Right atrium auricular region (tissue), 2 donors: ENCODE measurements at regions not wholly inside any gene's neighbourhood (a gene's known extent, or its start where the extent isn't known, plus 50 kb on each side); places are given as distances from the start of the nearest gene placed in this dataset.

Experiments
- DNase-seq: peaks from one replicate; pipeline ENCODE4 v3.0.0-alpha.2; 2019; ENCODE audit warnings: low spot score
- H3K27ac ChIP-seq, 2 donors: fragments of 200-600 bp; sonication (generic); 1 replicate in 1 of 2; 2 replicates in 1 of 2; pipeline ENCODE4 v1.5.1; 2016 to 2019
- H3K27me3 ChIP-seq, 2 donors: fragments of 200-600 bp; sonication (generic); one replicate each; pipeline versions ENCODE4 v1.5.1 to v1.6.0; 2017 to 2019
- H3K36me3 ChIP-seq: fragments of 200-600 bp; sonication (generic); one replicate; pipeline ENCODE4 v1.5.1; 2016
- H3K4me1 ChIP-seq, 2 donors: fragments of 200-600 bp; sonication (generic); one replicate each; pipeline versions ENCODE4 v1.5.1 to v1.6.0; 2017 to 2019
- H3K4me3 ChIP-seq, 2 donors: fragments of 200-600 bp; sonication (generic); 1 replicate in 1 of 2; 2 replicates in 1 of 2; pipeline ENCODE4 v1.5.1; 2017 to 2019; ENCODE audit warnings: mild to moderate bottlenecking in 1 of 2, moderate library complexity in 1 of 2
- H3K9me3 ChIP-seq, 2 donors: fragments of 200-600 bp; sonication (generic); one replicate each; pipeline ENCODE4 v1.5.1; 2019
- CTCF ChIP-seq, 2 donors: fragments of 200-600 bp; sonication (generic); IDR thresholded peaks; one replicate each; pipeline ENCODE4 v1.5.1; 2019; ENCODE audit warnings: antibody characterized with exemption in 2 of 2

DNA sequence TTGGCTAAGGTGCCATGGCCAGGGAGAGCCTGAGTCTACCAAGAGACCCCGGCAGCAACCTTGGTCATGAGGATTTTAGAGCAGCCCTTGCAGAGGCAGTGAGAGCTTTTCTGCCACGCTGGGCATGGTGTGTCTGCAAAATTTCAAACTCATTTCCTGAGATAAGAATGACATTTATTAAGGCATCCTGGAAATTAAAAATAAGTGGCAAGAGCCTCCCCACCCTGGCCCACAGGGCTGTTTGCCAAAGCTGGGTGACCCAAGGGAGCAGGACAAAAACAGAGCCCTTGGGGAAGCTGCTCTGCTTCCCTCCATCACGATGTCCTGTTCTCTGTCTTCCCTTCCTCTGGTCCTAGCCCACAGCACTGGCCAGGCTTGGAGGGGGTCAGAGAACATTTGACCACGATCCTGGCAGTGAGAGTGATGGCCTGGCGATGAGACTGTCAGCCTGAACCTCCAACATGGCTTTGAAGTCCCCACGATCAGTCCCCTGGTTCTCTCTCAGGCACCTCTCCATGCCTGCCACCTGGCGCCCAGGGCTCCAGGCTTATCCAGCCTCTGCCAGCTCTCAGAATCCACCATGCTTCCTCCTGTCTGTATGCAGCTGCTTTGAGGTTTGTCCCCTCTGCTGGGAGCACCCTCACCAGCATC, 68.9 kb upstream of the RMDN2 start:
- TF ChIP-seq CTCF (IDR thresholded peaks at IDR 0.05), result no peak
- no peak overlapping the region for H3K4me3 ChIP-seq
- H3K4me1 ChIP-seq, result peaks cover 2 to 47% of the 10 kb centered on the region in 2 donors
- peaks cover 0 to 8% of the 10 kb centered on the region in 2 donors for H3K9me3 ChIP-seq
- no peaks in the 10 kb centered on the region for H3K27me3 ChIP-seq
- no peak for DNase-seq
- H3K27ac ChIP-seq, result peak overlapping the region; percentile 52 to 70
- H3K36me3 ChIP-seq, result no peaks in the 10 kb centered on the region

DNA sequence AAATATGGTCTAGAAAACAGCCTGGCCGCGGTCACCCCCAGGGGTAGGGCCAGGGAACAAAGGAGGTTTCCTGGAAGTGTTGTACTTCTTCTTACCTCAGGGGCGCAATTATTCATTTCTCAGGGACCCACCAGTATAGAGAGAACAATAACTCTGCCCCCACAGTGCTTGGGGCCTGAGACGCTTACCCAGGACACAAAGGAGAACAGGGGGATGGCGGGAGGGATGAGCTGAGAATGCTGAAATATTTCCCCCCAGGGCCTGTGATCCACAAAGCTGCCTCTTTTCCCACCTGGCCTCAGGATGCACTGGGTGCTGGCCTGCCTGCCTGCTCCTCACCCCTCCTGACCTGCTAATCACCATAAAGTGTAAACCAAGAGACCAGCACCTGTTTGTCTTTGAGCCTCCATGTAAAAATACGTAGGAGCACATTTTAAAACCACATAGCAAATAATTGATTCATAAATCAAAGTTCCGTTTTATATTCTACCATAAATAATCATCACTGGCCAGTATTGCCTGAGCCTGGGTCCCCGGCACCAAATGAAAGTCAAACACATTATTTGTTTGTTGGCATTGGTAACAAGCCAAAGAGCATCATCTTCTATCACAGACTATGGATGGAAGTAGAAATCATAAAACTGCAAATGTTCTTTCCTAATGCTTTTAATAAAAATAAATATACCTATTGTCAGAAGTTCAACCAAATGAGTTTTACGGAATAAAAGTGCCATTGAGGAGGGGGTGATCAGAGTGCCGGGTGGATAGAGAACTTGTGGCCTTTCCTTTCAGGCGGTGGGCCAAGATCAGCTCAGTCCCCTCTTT, 67.3 kb upstream of the RMDN2 start:
- DNase-seq, result no peak
- Histone ChIP-seq H3K9me3 (peaks cover 0 to 8% of the 10 kb centered on the region in 2 donors), H3K36me3 (no peaks in the 10 kb centered on the region), H3K4me3 (no peak overlapping the region), H3K4me1 (peaks cover 2 to 43% of the 10 kb centered on the region in 2 donors), H3K27me3 (no peaks in the 10 kb centered on the region), H3K27ac (peak overlapping the region; percentile 24 to 63)
- TF ChIP-seq CTCF (IDR thresholded peaks at IDR 0.05), result no peak

- DNase-seq, result no peak
- Histone ChIP-seq H3K36me3 (no peaks in the 10 kb centered on the region), H3K4me3 (no peak overlapping the region), H3K27ac (peak overlapping the region; percentile 0 to 63), H3K27me3 (no peaks in the 10 kb centered on the region), H3K9me3 (peaks cover 0 to 8% of the 10 kb centered on the region in 2 donors), H3K4me1 (peaks cover 2 to 43% of the 10 kb centered on the region in 2 donors)
- TF ChIP-seq CTCF (IDR thresholded peaks at IDR 0.05), result no peak
These were observed 66.7 kb upstream of the RMDN2 start for GRCh38 chr2:37858400-37858711.

GRCh38 chr2:37858725-37859267, 66.3 kb upstream of the RMDN2 start:
- no peak for DNase-seq
- H3K4me1 ChIP-seq, result peaks cover 2 to 43% of the 10 kb centered on the region in 2 donors
- H3K27ac ChIP-seq, result peak overlapping the region; percentile 0 to 63
- peaks cover 0 to 8% of the 10 kb centered on the region in 2 donors for H3K9me3 ChIP-seq
- no peak overlapping the region for H3K4me3 ChIP-seq
- no peak for TF ChIP-seq CTCF (IDR thresholded peaks at IDR 0.05)
- no peaks in the 10 kb centered on the region for H3K27me3 ChIP-seq
- no peaks in the 10 kb centered on the region for H3K36me3 ChIP-seq

DNA sequence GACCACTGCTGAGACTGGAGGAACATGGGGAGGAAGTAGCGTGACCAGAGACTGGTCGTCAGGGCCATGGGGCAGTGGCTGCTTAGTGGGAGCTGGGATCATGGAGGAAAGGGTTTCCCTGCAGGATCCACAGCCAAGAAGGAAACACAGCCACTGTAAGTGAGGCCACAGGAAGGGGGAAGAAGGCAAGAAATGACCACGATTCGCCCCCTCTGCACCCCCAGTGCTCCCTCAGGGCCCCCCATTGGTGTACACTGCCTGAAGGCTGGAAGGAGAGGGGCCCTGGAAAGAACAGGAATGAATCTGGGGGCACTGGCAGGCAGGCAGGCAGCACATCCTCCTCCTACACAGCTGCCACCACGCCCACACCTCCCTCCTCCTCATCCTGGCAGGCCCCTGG, 62.5 kb upstream of the RMDN2 start:
- no peak for DNase-seq
- TF ChIP-seq CTCF (IDR thresholded peaks at IDR 0.05), result no peak
- no peak overlapping the region for H3K4me3 ChIP-seq
- peaks cover 0 to 8% of the 10 kb centered on the region in 2 donors for H3K9me3 ChIP-seq
- no peak overlapping the region for H3K27ac ChIP-seq
- H3K27me3 ChIP-seq, result no peaks in the 10 kb centered on the region
- H3K36me3 ChIP-seq, result no peaks in the 10 kb centered on the region
- peaks cover 2 to 33% of the 10 kb centered on the region in 2 donors for H3K4me1 ChIP-seq
